Colonic mucosa (tissue), 4 donors: ENCODE measurements at regions not wholly inside any gene's neighbourhood (a gene's known extent, or its start where the extent isn't known, plus 50 kb on each side); places are given as distances from the start of the nearest gene placed in this dataset.

Experiments
- DNase-seq: peaks from one replicate; pipeline ENCODE4 v3.0.0-alpha.2; 2020
- H3K27ac ChIP-seq: fragments of 200-600 bp; one replicate; pipeline ENCODE4 v1.8.0; 2021
- H3K27me3 ChIP-seq: fragments of 200-600 bp; one replicate; pipeline ENCODE4 v1.8.0; 2021
- H3K36me3 ChIP-seq: fragments of 200-600 bp; one replicate; pipeline ENCODE4 v1.8.0; 2021
- H3K4me1 ChIP-seq: fragments of 200-600 bp; one replicate; pipeline ENCODE4 v1.8.0; 2021; ENCODE audit warnings: mild to moderate bottlenecking
- H3K4me3 ChIP-seq: fragments of 200-600 bp; one replicate; pipeline ENCODE4 v1.8.0; 2021
- H3K9ac ChIP-seq, 2 donors: one replicate each; pipeline ENCODE4 v1.7.0; 2013; ENCODE audit warnings: control low read depth in 2 of 2, low read depth in 2 of 2, low read length in 2 of 2
- H3K9me3 ChIP-seq: fragments of 200-600 bp; one replicate; pipeline ENCODE4 v1.8.0; 2021
- CTCF ChIP-seq: fragments of 200-600 bp; IDR thresholded peaks from one replicate; pipeline ENCODE4 v1.8.0; 2022; ENCODE audit warnings: antibody characterized with exemption, mild to moderate bottlenecking
- intact Hi-C: fragments of 100-400 bp; cut with DNase I; formaldehyde crosslinking; loops from one replicate; pipeline ENCODE4 v1.14.1; 2022
- donor health status: healthy.
- donor health status: DM: no; HTN: no; CAD: no.
- donor health status: DM: no; HTN: no; CAD: no.

DNA sequence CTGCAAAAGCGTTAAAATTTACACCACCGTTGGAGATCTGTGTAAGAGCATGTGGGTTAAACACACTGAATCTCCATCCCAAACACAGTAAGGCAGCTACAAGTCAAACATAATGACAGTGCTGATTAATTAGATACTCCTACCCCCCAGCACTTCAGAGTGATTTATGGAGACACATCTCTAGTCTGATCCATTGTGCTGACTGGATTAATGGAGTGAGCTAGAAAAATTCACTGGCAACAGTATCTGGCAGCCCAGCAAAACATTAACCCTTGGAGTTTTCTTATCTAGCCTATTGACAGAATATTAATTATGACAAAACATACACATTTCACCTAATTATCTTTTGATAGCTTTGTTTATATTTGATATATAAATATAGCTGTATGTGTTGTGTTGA lies 188.6 kb upstream of the ISL1 start:
- Histone ChIP-seq H3K36me3 (no peaks in the 10 kb centered on the region), H3K27ac (no peak overlapping the region), H3K9ac (no peak overlapping the region), H3K4me3 (no peak overlapping the region), H3K9me3 (no peaks in the 10 kb centered on the region), H3K27me3 (no peaks in the 10 kb centered on the region), H3K4me1 (no peaks in the 10 kb centered on the region)
- no peak for TF ChIP-seq CTCF
- intact Hi-C loops: no loop called here
- DNase-seq: no peak

DNA sequence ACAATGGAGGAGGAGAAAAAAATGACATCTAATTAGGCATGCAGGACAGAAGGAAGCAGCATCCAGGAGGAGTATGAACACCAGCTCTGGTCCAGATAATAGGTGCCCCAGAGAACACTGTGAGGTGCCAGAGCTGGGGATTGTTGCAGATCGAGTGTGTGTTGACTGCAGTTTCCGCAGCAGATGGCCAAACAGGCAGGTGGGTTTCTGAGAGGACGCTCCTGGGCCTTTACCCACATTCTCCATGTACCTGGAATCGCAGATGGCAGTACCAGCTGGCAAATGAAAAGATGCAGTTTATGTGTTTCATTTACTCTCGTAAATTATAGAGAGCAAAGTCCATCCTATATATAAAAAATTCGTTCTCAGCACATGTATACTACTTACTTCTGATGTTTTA lies 182.2 kb upstream of the ISL1 start:
- H3K9me3 ChIP-seq: no peaks in the 10 kb centered on the region
- no peaks in the 10 kb centered on the region for H3K27me3 ChIP-seq
- intact Hi-C loops: no loop called here
- TF ChIP-seq CTCF: no peak
- no peaks in the 10 kb centered on the region for H3K36me3 ChIP-seq
- no peaks in the 10 kb centered on the region for H3K4me1 ChIP-seq
- H3K4me3 ChIP-seq: no peak overlapping the region
- H3K27ac ChIP-seq: no peak overlapping the region
- no peak overlapping the region for H3K9ac ChIP-seq
- DNase-seq: peak; percentile 29

DNA sequence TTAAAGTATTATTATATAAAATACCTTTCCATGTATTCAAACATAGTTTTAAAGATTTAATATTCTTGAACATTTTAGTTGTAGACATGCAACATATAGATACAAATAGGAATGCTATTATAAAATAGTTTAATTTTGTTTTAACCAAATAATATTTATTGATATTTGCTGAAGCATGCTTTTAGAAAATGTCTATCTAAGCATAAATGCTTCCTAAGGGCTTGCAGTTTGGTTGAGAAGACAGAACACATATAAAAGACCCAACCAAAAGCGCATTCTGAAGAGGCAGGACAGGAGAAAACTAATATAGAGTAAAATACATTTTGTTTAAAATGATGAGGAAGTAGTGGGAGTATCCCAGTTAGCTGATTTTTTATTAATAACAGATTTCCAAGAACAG lies 181.5 kb upstream of the ISL1 start:
- DNase-seq: no peak
- Histone ChIP-seq H3K9me3 (no peaks in the 10 kb centered on the region), H3K27me3 (no peaks in the 10 kb centered on the region), H3K27ac (no peak overlapping the region), H3K9ac (no peak overlapping the region), H3K4me3 (no peak overlapping the region), H3K36me3 (no peaks in the 10 kb centered on the region), H3K4me1 (no peaks in the 10 kb centered on the region)
- TF ChIP-seq CTCF: no peak
- intact Hi-C loops: no loop called here

GRCh38 chr5:51202161-51202560 lies 181.1 kb upstream of the ISL1 start:
- intact Hi-C loops: no loop called here
- H3K9me3 ChIP-seq: no peaks in the 10 kb centered on the region
- no peaks in the 10 kb centered on the region for H3K36me3 ChIP-seq
- DNase-seq: no peak
- no peak for TF ChIP-seq CTCF
- H3K4me3 ChIP-seq: no peak overlapping the region
- no peaks in the 10 kb centered on the region for H3K4me1 ChIP-seq
- no peak overlapping the region for H3K27ac ChIP-seq
- H3K9ac ChIP-seq: no peak overlapping the region
- no peaks in the 10 kb centered on the region for H3K27me3 ChIP-seq

DNA sequence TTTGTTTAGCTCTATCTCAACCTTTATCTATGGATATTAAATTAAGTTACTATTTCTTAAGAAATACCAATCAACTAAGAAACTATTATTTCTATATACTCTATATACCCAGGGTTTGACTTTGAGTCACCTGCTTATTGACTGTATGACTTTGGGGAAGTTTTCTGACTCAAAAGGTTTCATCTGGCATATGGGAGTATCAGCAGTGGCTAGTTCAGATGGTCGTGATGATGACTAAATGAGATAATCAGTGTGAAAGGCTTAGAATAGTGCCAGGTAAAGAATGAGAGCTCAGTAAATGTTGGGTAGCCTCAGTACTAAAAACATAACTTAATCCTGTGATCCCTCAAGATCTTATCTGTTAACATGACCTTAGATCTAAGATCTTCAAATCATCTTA lies 179.7 kb upstream of the ISL1 start:
- no peak for TF ChIP-seq CTCF
- intact Hi-C loops: no loop called here
- H3K9ac ChIP-seq: no peak overlapping the region

DNA sequence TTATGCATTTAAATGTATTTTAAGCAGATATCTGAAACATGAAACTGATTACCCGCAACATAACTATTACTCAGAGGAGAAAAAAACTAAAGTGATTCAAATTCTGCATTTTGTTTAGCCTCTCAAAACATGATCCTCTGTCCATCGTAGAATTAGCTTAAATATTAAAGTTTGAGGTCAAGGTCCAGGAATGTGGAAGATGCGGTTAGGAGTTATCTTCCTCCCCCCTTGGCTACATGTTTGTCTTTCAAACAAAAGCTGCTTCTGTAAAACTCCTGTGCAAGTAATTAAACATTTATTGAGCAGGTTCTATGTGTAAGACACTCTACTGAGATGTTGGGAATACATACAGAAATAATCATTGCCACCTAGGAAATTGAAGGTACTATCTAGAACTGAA lies 175.0 kb upstream of the ISL1 start:
- H3K4me1 ChIP-seq: no peaks in the 10 kb centered on the region
- H3K36me3 ChIP-seq: no peaks in the 10 kb centered on the region
- no peak overlapping the region for H3K9ac ChIP-seq
- no peak overlapping the region for H3K4me3 ChIP-seq
- H3K9me3 ChIP-seq: no peaks in the 10 kb centered on the region
- intact Hi-C loops: no loop called here
- DNase-seq: no peak
- no peaks in the 10 kb centered on the region for H3K27me3 ChIP-seq
- TF ChIP-seq CTCF: no peak
- no peak overlapping the region for H3K27ac ChIP-seq

More for the DNA sequence above, 179.7 kb upstream of the ISL1 start:
- no peak overlapping the region for H3K27ac ChIP-seq
- H3K36me3 ChIP-seq: no peaks in the 10 kb centered on the region
- no peaks in the 10 kb centered on the region for H3K9me3 ChIP-seq
- no peaks in the 10 kb centered on the region for H3K4me1 ChIP-seq
- H3K4me3 ChIP-seq: no peak overlapping the region
- no peaks in the 10 kb centered on the region for H3K27me3 ChIP-seq
- no peak for DNase-seq
